ENCODE measurements at regions not wholly inside any gene's neighbourhood (a gene's known extent, or its start where the extent isn't known, plus 50 kb on each side); places are given as distances from the start of the nearest gene placed in this dataset.

GRCh38 chr19:28882818-28883217, 330.1 kb downstream of the UQCRFS1 start:
- ATAC-seq (no peak), DNase-seq (no peak)
- Mint-ChIP-seq H3K27ac (no peak overlapping the region), H3K4me3 (no peak overlapping the region), H3K9me3 (ENCODE audit: low read depth) (no peaks in the 10 kb centered on the region), H3K27me3 (peaks cover 8% of the 10 kb centered on the region), H3K4me1 (no peaks in the 10 kb centered on the region), H3K36me3 (ENCODE audit: low read depth) (no peaks in the 10 kb centered on the region)
- ChIA-PET POLR2A (no interaction called here), CTCF (interaction anchor here (0.7 kb wide), 1 partner anchor 146 kb away, joined by 3 read pairs; no protein-coding TSS in a partner anchor)
- intact Hi-C loops (cut with DNase I, micrococcal nuclease): no loop called here

GRCh38 chr19:28881616-28882015, 331.3 kb downstream of the UQCRFS1 start:
- H3K27me3 Mint-ChIP-seq: peaks cover 7% of the 10 kb centered on the region
- intact Hi-C loops (cut with DNase I, micrococcal nuclease): no loop called here
- DNase-seq: no peak
- H3K27ac Mint-ChIP-seq: no peak overlapping the region
- no peaks in the 10 kb centered on the region for H3K9me3 Mint-ChIP-seq (ENCODE audit: low read depth)
- CTCF ChIA-PET: no interaction called here
- POLR2A ChIA-PET: no interaction called here
- ATAC-seq: no peak
- H3K4me3 Mint-ChIP-seq: no peak overlapping the region
- H3K36me3 Mint-ChIP-seq (ENCODE audit: low read depth): no peaks in the 10 kb centered on the region
- no peaks in the 10 kb centered on the region for H3K4me1 Mint-ChIP-seq

DNA sequence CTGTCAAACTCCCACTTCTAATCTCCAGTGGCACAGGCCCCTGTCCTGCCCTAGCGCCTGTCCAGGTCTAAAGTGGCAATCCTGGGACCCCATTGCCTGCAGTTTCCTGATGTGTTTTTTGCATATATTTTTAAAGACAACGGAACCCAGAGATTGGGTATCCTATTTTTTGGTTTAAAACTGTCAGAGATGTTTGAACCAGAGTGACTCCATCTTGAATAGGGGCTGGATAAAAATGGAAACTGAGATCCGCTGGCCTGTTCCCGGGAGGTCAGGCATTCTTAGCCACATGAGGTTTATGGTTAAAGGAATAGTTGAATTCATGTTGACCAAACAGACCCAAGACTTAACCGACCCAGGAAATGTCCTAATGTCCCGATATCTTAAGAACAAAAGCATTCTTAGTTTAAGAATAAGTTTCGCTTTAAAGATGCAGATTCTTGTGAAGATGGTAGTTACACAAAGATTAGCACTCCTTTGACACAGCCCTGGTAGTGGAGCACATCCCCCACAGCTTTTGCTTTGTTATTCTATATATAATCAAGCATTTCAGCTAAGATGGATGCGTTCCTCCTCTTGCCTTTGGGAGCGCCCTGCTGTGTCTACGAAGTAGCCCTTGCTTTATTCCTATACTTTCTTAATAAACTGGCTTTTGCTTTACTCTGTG, 332.1 kb downstream of the UQCRFS1 start:
- Mint-ChIP-seq H3K36me3 (ENCODE audit: low read depth) (no peaks in the 10 kb centered on the region), H3K9me3 (ENCODE audit: low read depth) (no peaks in the 10 kb centered on the region), H3K27ac (no peak overlapping the region), H3K4me3 (no peak overlapping the region), H3K4me1 (no peaks in the 10 kb centered on the region), H3K27me3 (peaks cover 4% of the 10 kb centered on the region)
- DNase-seq (no peak), ATAC-seq (no peak)
- ChIA-PET CTCF (interaction anchor here (1.0 kb wide), 1 partner anchor 18 kb away, joined by 3 read pairs; no protein-coding TSS in a partner anchor), POLR2A (no interaction called here)
- intact Hi-C loops (cut with DNase I, micrococcal nuclease): no loop called here

GRCh38 chr19:28878862-28879566, 333.9 kb downstream of the UQCRFS1 start:
- no peaks in the 10 kb centered on the region for H3K9me3 Mint-ChIP-seq (ENCODE audit: low read depth)
- no peaks in the 10 kb centered on the region for H3K4me1 Mint-ChIP-seq
- H3K27me3 Mint-ChIP-seq: peaks cover 2% of the 10 kb centered on the region
- no peak overlapping the region for H3K27ac Mint-ChIP-seq
- POLR2A ChIA-PET: interaction anchor here (0.6 kb wide), 1 partner anchor 641 kb away, joined by 8 read pairs; no protein-coding TSS in a partner anchor
- H3K4me3 Mint-ChIP-seq: no peak overlapping the region
- intact Hi-C loops (cut with DNase I, micrococcal nuclease): loop anchor here (1.0 to 2.0 kb wide), 3 partner anchors 142 to 413 kb away; no protein-coding TSS in a partner anchor
- H3K36me3 Mint-ChIP-seq (ENCODE audit: low read depth): no peaks in the 10 kb centered on the region
- CTCF ChIA-PET: interaction anchor here (0.6 to 2.4 kb wide), 18 partner anchors 9 to 913 kb away, joined by 3 to 23 read pairs (median 3); no protein-coding TSS in a partner anchor
- DNase-seq: peak; percentile 81
- ATAC-seq: peak; percentile 47

DNA sequence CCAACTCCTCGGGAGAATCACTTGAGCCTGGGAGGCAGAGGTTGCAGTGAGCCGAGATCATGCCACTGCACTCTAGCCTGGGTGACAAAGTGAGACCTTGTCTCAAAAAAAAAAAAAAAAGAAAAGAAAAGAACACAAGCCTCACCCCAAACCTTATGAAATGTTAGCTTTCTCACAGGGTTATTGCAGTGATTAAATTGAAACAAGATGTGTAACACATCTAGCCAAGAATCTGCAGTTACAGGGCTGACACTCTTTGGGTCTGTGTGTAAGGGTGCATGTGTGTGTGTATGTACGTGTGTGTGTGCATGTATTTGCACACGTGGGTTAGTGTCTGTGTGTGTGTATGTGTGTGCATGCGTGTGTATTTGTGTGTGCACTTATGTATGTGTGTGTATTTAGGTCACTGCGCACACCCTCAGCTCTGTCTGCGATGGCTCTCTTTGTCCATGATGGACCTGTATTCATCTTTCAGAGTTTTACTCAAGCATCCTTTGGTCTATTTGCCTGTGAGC, 336.3 kb downstream of the UQCRFS1 start:
- CTCF ChIA-PET: no interaction called here
- Mint-ChIP-seq H3K4me1 (no peaks in the 10 kb centered on the region), H3K27ac (no peak overlapping the region), H3K27me3 (no peaks in the 10 kb centered on the region), H3K9me3 (ENCODE audit: low read depth) (no peaks in the 10 kb centered on the region), H3K36me3 (ENCODE audit: low read depth) (no peaks in the 10 kb centered on the region), H3K4me3 (no peak overlapping the region)
- intact Hi-C loops (cut with DNase I, micrococcal nuclease): no loop called here
- POLR2A ChIA-PET: no interaction called here
- DNase-seq: no peak
- ATAC-seq: no peak

DNA sequence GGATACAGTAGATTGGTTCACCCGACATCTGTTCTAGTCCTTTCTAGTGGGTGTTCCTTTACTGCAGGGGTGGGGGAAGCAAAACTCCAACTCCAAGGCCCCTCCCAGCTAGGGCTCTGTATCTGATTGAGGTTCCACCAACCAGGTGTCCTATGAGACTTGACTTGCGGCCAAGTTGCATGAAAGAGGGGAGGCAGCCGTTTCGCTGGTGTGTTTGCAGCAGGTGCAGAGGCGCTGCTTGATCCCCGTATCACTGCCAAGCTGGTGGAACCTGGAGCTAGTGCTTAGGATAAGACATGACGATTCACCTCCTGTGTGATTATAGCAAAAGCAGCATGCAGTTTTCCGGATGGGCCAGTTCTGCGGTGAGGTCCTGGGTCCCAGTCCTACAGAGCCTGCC, 338.2 kb downstream of the UQCRFS1 start:
- POLR2A ChIA-PET: no interaction called here
- ATAC-seq: no peak
- no peaks in the 10 kb centered on the region for H3K4me1 Mint-ChIP-seq
- H3K27ac Mint-ChIP-seq: no peak overlapping the region
- no peaks in the 10 kb centered on the region for H3K36me3 Mint-ChIP-seq (ENCODE audit: low read depth)
- no peaks in the 10 kb centered on the region for H3K9me3 Mint-ChIP-seq (ENCODE audit: low read depth)
- H3K4me3 Mint-ChIP-seq: no peak overlapping the region
- no peaks in the 10 kb centered on the region for H3K27me3 Mint-ChIP-seq
- intact Hi-C loops (cut with DNase I, micrococcal nuclease): no loop called here
- no peak for DNase-seq
- CTCF ChIA-PET: no interaction called here

DNA sequence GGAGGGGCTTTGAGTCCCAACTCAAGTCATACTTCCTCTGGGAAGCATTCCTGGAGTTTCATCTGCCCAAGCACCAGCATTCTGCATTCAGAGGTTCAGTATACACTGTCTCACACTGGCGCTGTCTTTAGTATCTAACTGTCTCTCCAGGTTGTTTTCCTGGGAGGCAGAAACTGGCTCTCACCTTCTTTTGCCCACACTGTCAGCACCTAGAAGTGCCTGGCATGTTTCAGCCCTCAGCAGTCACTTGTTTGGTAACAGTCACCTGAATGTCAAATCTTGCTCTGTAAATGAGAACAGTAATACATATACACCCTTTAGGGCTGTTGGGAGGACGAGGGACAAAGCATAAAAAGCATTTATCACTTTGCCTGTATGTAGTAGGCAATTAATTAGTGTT, 339.6 kb downstream of the UQCRFS1 start:
- Mint-ChIP-seq H3K27me3 (peaks cover 3% of the 10 kb centered on the region), H3K9me3 (ENCODE audit: low read depth) (no peaks in the 10 kb centered on the region), H3K4me3 (no peak overlapping the region), H3K4me1 (no peaks in the 10 kb centered on the region), H3K36me3 (ENCODE audit: low read depth) (no peaks in the 10 kb centered on the region), H3K27ac (no peak overlapping the region)
- no peak for DNase-seq
- ATAC-seq: no peak
- ChIA-PET POLR2A (no interaction called here), CTCF (interaction anchor here (0.9 kb wide), 1 partner anchor 136 kb away, joined by 3 read pairs; no protein-coding TSS in a partner anchor)
- intact Hi-C loops (cut with DNase I, micrococcal nuclease): no loop called here

DNA sequence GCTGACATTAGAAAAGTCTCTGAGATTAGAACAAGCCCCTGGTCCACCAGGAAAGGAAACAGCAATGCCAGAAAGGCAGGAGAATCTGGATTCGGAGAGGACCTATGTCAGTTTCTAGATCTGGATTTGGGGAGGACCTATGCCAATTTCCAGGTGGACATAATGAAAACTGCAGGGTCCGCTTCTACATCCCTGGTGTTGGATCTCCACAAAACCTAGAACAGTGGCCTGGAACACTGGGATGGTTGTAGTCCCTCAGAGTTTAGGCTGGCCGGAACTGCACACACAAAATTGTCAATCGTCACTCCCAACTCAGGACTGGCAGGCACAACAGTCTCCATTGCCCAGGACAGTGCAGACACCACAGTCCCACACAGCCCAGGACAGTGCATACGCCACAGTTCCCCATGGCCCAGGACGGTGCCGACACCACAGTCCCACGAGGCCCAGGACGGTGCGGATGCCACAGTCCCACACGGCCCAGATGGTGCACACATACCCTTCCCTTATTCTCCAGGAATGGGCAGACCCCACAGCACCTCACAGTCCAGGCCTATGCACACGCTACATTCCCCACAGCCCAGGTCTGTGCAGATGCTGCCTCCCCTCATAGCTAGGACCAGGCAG, 341.7 kb downstream of the UQCRFS1 start:
- Mint-ChIP-seq H3K36me3 (ENCODE audit: low read depth) (no peaks in the 10 kb centered on the region), H3K4me3 (no peak overlapping the region), H3K27ac (no peak overlapping the region), H3K9me3 (ENCODE audit: low read depth) (no peaks in the 10 kb centered on the region), H3K4me1 (no peaks in the 10 kb centered on the region), H3K27me3 (peaks cover 5% of the 10 kb centered on the region)
- intact Hi-C loops (cut with DNase I, micrococcal nuclease): no loop called here
- no peak for DNase-seq
- ChIA-PET CTCF (no interaction called here), POLR2A (no interaction called here)
- no peak for ATAC-seq

GRCh38 chr19:28869459-28869858, 343.5 kb downstream of the UQCRFS1 start:
- ChIA-PET CTCF (no interaction called here), POLR2A (no interaction called here)
- H3K27me3 Mint-ChIP-seq: peaks cover 5% of the 10 kb centered on the region
- no peaks in the 10 kb centered on the region for H3K9me3 Mint-ChIP-seq (ENCODE audit: low read depth)
- DNase-seq (no peak), ATAC-seq (no peak)
- intact Hi-C loops (cut with DNase I, micrococcal nuclease): no loop called here
- no peak overlapping the region for H3K27ac Mint-ChIP-seq
- H3K4me1 Mint-ChIP-seq: no peaks in the 10 kb centered on the region
- no peak overlapping the region for H3K4me3 Mint-ChIP-seq
- H3K36me3 Mint-ChIP-seq (ENCODE audit: low read depth): no peaks in the 10 kb centered on the region

DNA sequence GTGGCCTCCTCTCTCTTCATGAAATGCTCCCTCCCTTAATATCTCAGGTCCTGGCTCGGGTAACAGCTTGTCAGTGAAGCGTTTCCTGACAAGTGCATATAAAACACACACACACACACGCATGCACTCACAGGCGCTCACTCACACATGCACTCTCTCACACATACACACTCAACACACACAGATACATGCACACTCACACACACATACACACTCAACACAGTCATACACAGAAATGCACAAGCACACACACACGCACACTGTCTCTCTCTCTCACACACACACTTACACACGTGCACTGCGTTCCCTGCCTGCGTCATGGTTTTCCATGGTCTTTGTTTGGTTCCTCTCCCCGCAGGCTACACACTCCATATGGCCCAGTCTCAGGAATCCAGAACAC, 344.1 kb downstream of the UQCRFS1 start:
- Mint-ChIP-seq H3K36me3 (ENCODE audit: low read depth) (no peaks in the 10 kb centered on the region), H3K27me3 (peaks cover 5% of the 10 kb centered on the region), H3K4me1 (no peaks in the 10 kb centered on the region), H3K27ac (no peak overlapping the region), H3K4me3 (no peak overlapping the region), H3K9me3 (ENCODE audit: low read depth) (no peaks in the 10 kb centered on the region)
- DNase-seq (no peak), ATAC-seq (no peak)
- ChIA-PET POLR2A (no interaction called here), CTCF (no interaction called here)
- intact Hi-C loops (cut with DNase I, micrococcal nuclease): no loop called here

- no peaks in the 10 kb centered on the region for H3K9me3 Mint-ChIP-seq (ENCODE audit: low read depth)
- ChIA-PET POLR2A (no interaction called here), CTCF (interaction anchor here (0.6 kb wide), 1 partner anchor 37 kb away, joined by 4 read pairs; no protein-coding TSS in a partner anchor)
- no peak for DNase-seq
- no peak overlapping the region for H3K27ac Mint-ChIP-seq
- no peaks in the 10 kb centered on the region for H3K36me3 Mint-ChIP-seq (ENCODE audit: low read depth)
- H3K27me3 Mint-ChIP-seq: peaks cover 5% of the 10 kb centered on the region
- no peak overlapping the region for H3K4me3 Mint-ChIP-seq
- intact Hi-C loops (cut with DNase I, micrococcal nuclease): no loop called here
- H3K4me1 Mint-ChIP-seq: no peaks in the 10 kb centered on the region
- ATAC-seq: no peak
Measured at GRCh38 chr19:28867978-28868377, 345.0 kb downstream of the UQCRFS1 start.

GRCh38 chr19:28864577-28865042, 348.3 kb downstream of the UQCRFS1 start:
- no peak overlapping the region for H3K27ac Mint-ChIP-seq
- ATAC-seq (no peak), DNase-seq (no peak)
- peaks cover 5% of the 10 kb centered on the region for H3K27me3 Mint-ChIP-seq
- no peaks in the 10 kb centered on the region for H3K9me3 Mint-ChIP-seq (ENCODE audit: low read depth)
- POLR2A ChIA-PET: no interaction called here
- H3K4me1 Mint-ChIP-seq: no peaks in the 10 kb centered on the region
- intact Hi-C loops (cut with DNase I, micrococcal nuclease): no loop called here
- no peak overlapping the region for H3K4me3 Mint-ChIP-seq
- CTCF ChIA-PET: no interaction called here
- no peaks in the 10 kb centered on the region for H3K36me3 Mint-ChIP-seq (ENCODE audit: low read depth)
